Lung (tissue), 11 donors: ENCODE measurements at regions not wholly inside any gene's neighbourhood (a gene's known extent, or its start where the extent isn't known, plus 50 kb on each side); places are given as distances from the start of the nearest gene placed in this dataset.

Experiments
- ATAC-seq: fragments of 200-7000 bp; cut with Tn5 transposase; one replicate; pipeline ENCODE4 v1.9.1; 2020; ENCODE audit warnings: moderate number of reproducible peaks; ENCODE audit not compliant: insufficient read depth, low FRiP score
- DNase-seq, 3 donors: peaks; one replicate each; pipeline ENCODE4 v3.0.0-alpha.2; 2013 to 2017
- H3K27ac ChIP-seq, 2 donors: one replicate each; pipeline ENCODE4 v1.5.1; 2013; ENCODE audit warnings: mild to moderate bottlenecking in 2 of 2, moderate library complexity in 2 of 2, control low read depth in 1 of 2, inconsistent platforms in 1 of 2, low read depth in 1 of 2, low read length in 1 of 2
- H3K27me3 ChIP-seq, 3 donors: one replicate each; pipeline ENCODE4 v1.5.1; 2013; ENCODE audit warnings: low read length in 2 of 3; ENCODE audit not compliant: control insufficient read depth in 3 of 3, insufficient read depth in 3 of 3
- H3K36me3 ChIP-seq, 4 donors: one replicate each; pipeline ENCODE4 v1.5.1; 2013; ENCODE audit warnings: low read length in 4 of 4, mild to moderate bottlenecking in 1 of 4, moderate library complexity in 1 of 4; ENCODE audit not compliant: control insufficient read depth in 4 of 4, insufficient read depth in 4 of 4
- H3K4me1 ChIP-seq, 5 donors: one replicate each; pipeline ENCODE4 v1.5.1; 2013; ENCODE audit warnings: low read length in 5 of 5, mild to moderate bottlenecking in 2 of 5, moderate library complexity in 1 of 5; ENCODE audit not compliant: control insufficient read depth in 5 of 5, insufficient read depth in 5 of 5
- H3K4me3 ChIP-seq: one replicate; pipeline ENCODE4 v1.5.1; 2013; ENCODE audit warnings: mild to moderate bottlenecking, control low read depth, moderate library complexity
- H3K9ac ChIP-seq, 2 donors: one replicate each; pipeline ENCODE4 v1.5.1; 2013; ENCODE audit warnings: low read length in 2 of 2, control low read depth in 1 of 2; ENCODE audit not compliant: insufficient read depth in 1 of 2
- H3K9me3 ChIP-seq, 4 donors: one replicate each; pipeline ENCODE4 v1.5.1; 2013; ENCODE audit warnings: low read length in 3 of 4, mild to moderate bottlenecking in 1 of 4, moderate library complexity in 1 of 4; ENCODE audit not compliant: control insufficient read depth in 4 of 4, insufficient read depth in 3 of 4
- WGBS, 2 donors: extraction: QIAGEN DNeasy Blood & Tissue Kit; methylation state at CpG; one replicate each; pipeline ENCODE4 v1.1.7; 2013; 5-methylcytosine and 5-hydroxymethylcytosine counted together
- TF ChIP-seq, protein P1 (sequence below): IDR thresholded peaks from 2 replicates; pipeline ENCODE4 v1.5.1; 2012; ENCODE audit warnings: mild to moderate bottlenecking; ENCODE audit errors: control extremely low read depth, extremely low read depth
- donor health status: control.
- donor health status: control.
- donor health status: Bipolar disorder and iron deficiency.
- donor health status: healthy.
- donor health status: DM: yes; HTN: yes; CAD: no.

DNA sequence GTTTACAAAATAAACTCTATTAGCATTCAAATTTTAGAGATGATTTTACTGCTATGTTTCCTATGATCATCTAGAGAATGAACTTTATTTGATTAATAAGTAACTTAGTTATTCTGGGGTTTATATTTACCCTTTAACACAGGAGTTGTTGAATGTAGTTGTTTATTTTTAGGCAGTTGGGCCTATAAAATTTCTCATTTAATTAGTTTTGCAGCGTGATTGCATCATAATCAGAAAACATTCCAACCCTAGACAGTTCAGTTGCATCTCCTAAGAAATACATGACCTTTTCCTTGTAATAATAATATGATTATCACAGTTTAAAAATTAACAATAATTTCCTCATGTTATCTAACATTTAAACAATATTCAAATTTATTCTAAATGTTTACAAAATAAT, 224.7 kb upstream of the CDH7 start:
- Histone ChIP-seq H3K27me3 (no peaks in the 10 kb centered on the region), H3K9ac (no peak overlapping the region), H3K27ac (no peak overlapping the region), H3K4me1 (no peaks in the 10 kb centered on the region), H3K4me3 (no peak overlapping the region), H3K9me3 (peaks cover 0 to 3% (median under 1%) of the 10 kb centered on the region in 4 donors), H3K36me3 (no peaks in the 10 kb centered on the region)
- TF ChIP-seq, protein P1, sequence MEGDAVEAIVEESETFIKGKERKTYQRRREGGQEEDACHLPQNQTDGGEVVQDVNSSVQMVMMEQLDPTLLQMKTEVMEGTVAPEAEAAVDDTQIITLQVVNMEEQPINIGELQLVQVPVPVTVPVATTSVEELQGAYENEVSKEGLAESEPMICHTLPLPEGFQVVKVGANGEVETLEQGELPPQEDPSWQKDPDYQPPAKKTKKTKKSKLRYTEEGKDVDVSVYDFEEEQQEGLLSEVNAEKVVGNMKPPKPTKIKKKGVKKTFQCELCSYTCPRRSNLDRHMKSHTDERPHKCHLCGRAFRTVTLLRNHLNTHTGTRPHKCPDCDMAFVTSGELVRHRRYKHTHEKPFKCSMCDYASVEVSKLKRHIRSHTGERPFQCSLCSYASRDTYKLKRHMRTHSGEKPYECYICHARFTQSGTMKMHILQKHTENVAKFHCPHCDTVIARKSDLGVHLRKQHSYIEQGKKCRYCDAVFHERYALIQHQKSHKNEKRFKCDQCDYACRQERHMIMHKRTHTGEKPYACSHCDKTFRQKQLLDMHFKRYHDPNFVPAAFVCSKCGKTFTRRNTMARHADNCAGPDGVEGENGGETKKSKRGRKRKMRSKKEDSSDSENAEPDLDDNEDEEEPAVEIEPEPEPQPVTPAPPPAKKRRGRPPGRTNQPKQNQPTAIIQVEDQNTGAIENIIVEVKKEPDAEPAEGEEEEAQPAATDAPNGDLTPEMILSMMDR = no peak
- DNase-seq (no peak), ATAC-seq (no peak)
- WGBS, 2 donors = 75 to 90% methylated on average over 1 of the region's 1 CpG

DNA sequence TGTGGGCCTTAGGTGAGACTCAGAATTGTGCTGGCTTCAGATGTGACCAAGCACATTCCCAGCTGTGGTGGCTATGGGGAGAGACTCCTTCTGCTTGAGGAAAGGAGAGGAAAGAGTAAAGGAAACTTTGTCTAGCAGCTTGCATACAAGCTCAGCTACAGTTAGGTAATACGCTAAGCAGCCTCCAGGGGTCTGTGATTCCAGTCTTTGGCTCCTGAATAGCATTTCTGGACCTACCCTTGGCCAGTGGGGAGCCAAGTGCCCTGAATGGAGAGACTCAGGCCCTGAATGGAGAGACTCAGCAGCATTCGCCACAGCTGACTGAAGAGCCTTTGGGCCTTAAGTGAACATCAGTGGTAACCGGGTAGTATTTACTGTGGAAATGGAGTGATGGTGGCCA, 227.4 kb upstream of the CDH7 start:
- Histone ChIP-seq H3K4me3 (no peak overlapping the region), H3K36me3 (no peaks in the 10 kb centered on the region), H3K27ac (no peak overlapping the region), H3K9ac (no peak overlapping the region), H3K9me3 (peaks cover 0 to 3% (median under 1%) of the 10 kb centered on the region in 4 donors), H3K27me3 (no peaks in the 10 kb centered on the region), H3K4me1 (no peaks in the 10 kb centered on the region)
- WGBS, 2 donors = 88 to 94% methylated on average over 3 of the region's 3 CpGs
- ATAC-seq (no peak), DNase-seq (no peak)
- TF ChIP-seq, protein P1 = no peak

DNA sequence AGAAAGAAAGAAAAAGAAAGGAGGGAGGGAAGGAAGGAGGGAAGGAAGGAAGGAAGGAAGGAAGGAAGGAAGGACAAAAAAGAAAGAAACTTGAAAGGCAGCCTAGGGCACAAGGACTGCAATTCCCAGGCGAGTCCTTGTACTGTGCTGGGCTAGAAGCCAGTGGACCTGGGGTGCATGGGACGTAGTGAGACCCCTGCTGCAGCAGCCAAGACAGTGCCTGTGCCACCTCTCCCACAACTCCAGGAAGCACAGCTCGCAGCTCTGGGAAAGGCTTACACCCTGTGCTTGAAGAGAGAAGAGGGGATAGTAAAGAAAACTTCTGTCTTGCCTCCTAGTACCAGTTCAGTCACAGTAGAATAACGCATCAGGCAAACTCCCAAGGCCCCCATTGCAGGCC, 227.9 kb upstream of the CDH7 start:
- Histone ChIP-seq H3K4me1 (no peaks in the 10 kb centered on the region), H3K4me3 (no peak overlapping the region), H3K36me3 (no peaks in the 10 kb centered on the region), H3K27ac (no peak overlapping the region), H3K27me3 (no peaks in the 10 kb centered on the region), H3K9ac (no peak overlapping the region), H3K9me3 (peaks cover 0 to 3% (median under 1%) of the 10 kb centered on the region in 4 donors)
- WGBS, 2 donors = 83 to 85% methylated on average over 4 of the region's 4 CpGs
- DNase-seq (no peak), ATAC-seq (no peak)
- TF ChIP-seq, protein P1 = no peak

DNA sequence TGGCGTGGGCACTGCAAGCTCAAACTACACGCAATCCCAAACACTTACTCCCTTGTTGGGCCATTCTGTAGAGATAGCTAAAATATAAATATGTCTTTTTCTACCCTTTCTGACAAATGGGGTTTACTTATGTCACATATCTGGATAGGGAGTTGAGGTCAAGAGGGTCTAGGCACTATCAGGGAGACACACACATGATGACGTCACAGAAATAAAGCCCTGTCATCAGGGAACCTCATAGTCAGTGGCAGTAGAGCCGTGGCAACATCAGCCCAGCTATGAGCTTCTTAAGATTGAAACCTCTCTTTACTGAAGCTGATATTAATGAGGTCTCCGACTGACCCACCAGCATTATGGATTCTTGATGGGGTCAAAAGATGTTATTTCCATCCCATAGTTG, 234.6 kb upstream of the CDH7 start:
- no peak overlapping the region for H3K9ac ChIP-seq
- no peaks in the 10 kb centered on the region for H3K36me3 ChIP-seq
- TF ChIP-seq, protein P1 = no peak
- H3K27ac ChIP-seq = no peak overlapping the region
- no peaks in the 10 kb centered on the region for H3K9me3 ChIP-seq
- no peak for ATAC-seq
- H3K27me3 ChIP-seq = no peaks in the 10 kb centered on the region
- WGBS, 2 donors = 77 to 89% methylated on average over 5 of the region's 5 CpGs
- no peak for DNase-seq
- no peak overlapping the region for H3K4me3 ChIP-seq
- no peaks in the 10 kb centered on the region for H3K4me1 ChIP-seq
